Calu3 (cell line): ENCODE measurements at regions not wholly inside any gene's neighbourhood (a gene's known extent, or its start where the extent isn't known, plus 50 kb on each side); places are given as distances from the start of the nearest gene placed in this dataset.
"Not testable (repeated sequence)": the region's sequence is repeated elsewhere in the genome, so short reads cannot be mapped to it uniquely, and the experiment has no call there.

ENCODE experiments used
- BruUV-seq: library from RNA; stranded (reverse); fragments of 400-500 nt; replicated peaks from 2 replicates; lab custom pipeline; 2021; lab: Mats Ljungman, UMichigan
- CTCF ChIA-PET: fragments of 300-600 bp; sonication (Branson Sonifier 250); formaldehyde crosslinking; loops from one replicate; lab custom pipeline; 2022; ENCODE audit warnings: antibody characterized with exemption; lab: Charles Lee
- DNase-seq: peaks from one replicate; pipeline ENCODE4 v3.0.0; 2022
- H3K27ac Mint-ChIP-seq: one replicate; pipeline ENCODE4 v1.8.0; 2022; ENCODE audit warnings: mixed read lengths; ENCODE audit not compliant: unreplicated experiment
- H3K27me3 Mint-ChIP-seq: one replicate; pipeline ENCODE4 v1.8.0; 2022; ENCODE audit warnings: mixed read lengths; ENCODE audit not compliant: unreplicated experiment
- H3K36me3 Mint-ChIP-seq: one replicate; pipeline ENCODE4 v1.8.0; 2022; ENCODE audit warnings: mild to moderate bottlenecking, moderate library complexity, mixed read lengths; ENCODE audit not compliant: insufficient read depth, unreplicated experiment
- H3K4me1 Mint-ChIP-seq: one replicate; pipeline ENCODE4 v1.8.0; 2022; ENCODE audit warnings: mild to moderate bottlenecking, low read depth, mixed read lengths; ENCODE audit not compliant: unreplicated experiment
- H3K4me3 Mint-ChIP-seq: one replicate; pipeline ENCODE4 v1.8.0; 2022; ENCODE audit warnings: mild to moderate bottlenecking, low read depth, moderate library complexity, mixed read lengths; ENCODE audit not compliant: unreplicated experiment
- H3K9me3 Mint-ChIP-seq: one replicate; pipeline ENCODE4 v1.8.0; 2022; ENCODE audit warnings: low read depth, mixed read lengths; ENCODE audit not compliant: unreplicated experiment
- intact Hi-C: fragments of 100-400 bp; cut with micrococcal nuclease; formaldehyde crosslinking; loops from one replicate; pipeline ENCODE4 v1.10.0; 2022; ENCODE audit not compliant: unreplicated experiment
- TF ChIP-seq, protein P1 (sequence below): fragments of 200-600 bp; IDR thresholded peaks from one replicate; pipeline ENCODE4 v1.8.0; 2022; ENCODE audit warnings: antibody characterized with exemption; ENCODE audit not compliant: unreplicated experiment

DNA sequence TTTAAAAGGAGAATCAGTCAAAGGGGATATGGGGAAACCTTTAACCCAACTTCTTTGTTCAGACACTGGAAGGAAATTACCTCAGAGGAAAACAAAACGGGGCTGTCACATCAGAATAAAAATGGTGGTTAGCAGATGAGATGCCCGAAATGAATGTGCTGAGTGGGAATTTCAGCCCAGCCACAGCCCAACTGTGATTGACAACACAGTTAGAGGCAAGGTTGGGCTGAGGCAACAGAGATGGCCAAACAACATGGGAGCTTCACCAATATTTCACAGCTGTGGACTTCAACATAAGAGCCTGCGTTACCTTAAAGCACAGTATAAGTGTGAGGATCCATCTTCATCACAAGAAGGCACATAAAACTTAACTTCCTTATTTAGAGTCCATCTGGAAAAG, 133.5 kb upstream of the PTPRZ1 start:
- Mint-ChIP-seq H3K36me3 (peaks cover 9% of the 10 kb centered on the region), H3K27ac (no peak overlapping the region), H3K4me3 (no peak overlapping the region), H3K9me3 (no peaks in the 10 kb centered on the region), H3K4me1 (peaks cover 25% of the 10 kb centered on the region), H3K27me3 (no peaks in the 10 kb centered on the region)
- CTCF ChIA-PET: interaction anchor here (0.7 kb wide), 1 partner anchor 1545 kb away, joined by 3 read pairs; no protein-coding TSS in a partner anchor
- TF ChIP-seq, protein P1, sequence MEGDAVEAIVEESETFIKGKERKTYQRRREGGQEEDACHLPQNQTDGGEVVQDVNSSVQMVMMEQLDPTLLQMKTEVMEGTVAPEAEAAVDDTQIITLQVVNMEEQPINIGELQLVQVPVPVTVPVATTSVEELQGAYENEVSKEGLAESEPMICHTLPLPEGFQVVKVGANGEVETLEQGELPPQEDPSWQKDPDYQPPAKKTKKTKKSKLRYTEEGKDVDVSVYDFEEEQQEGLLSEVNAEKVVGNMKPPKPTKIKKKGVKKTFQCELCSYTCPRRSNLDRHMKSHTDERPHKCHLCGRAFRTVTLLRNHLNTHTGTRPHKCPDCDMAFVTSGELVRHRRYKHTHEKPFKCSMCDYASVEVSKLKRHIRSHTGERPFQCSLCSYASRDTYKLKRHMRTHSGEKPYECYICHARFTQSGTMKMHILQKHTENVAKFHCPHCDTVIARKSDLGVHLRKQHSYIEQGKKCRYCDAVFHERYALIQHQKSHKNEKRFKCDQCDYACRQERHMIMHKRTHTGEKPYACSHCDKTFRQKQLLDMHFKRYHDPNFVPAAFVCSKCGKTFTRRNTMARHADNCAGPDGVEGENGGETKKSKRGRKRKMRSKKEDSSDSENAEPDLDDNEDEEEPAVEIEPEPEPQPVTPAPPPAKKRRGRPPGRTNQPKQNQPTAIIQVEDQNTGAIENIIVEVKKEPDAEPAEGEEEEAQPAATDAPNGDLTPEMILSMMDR: no peak
- intact Hi-C loops: no loop called here
- no peak for DNase-seq
- no TSS peak for BruUV-seq

DNA sequence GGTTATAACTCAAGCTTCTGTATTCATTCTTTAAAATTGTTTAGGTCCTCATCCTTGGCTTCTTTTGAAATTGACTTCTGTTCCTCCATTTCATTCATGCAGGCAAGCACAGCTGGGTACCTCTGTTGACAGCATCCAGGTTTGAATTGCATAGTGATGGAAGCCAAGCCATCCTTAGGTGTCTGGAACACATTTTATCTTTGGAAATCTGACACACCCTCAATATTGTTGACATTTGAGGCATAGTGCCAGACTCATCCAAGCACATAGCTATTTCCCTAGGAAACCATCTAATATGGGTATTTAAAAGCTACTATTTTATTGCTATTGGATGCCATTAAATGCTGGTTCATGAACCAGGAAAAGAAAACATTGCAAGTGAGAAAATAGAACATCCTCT, 142.1 kb upstream of the PTPRZ1 start:
- TF ChIP-seq, protein P1: no peak
- no peak overlapping the region for H3K4me3 Mint-ChIP-seq
- H3K9me3 Mint-ChIP-seq: peaks cover 13% of the 10 kb centered on the region
- DNase-seq: no peak
- H3K27me3 Mint-ChIP-seq: no peaks in the 10 kb centered on the region
- intact Hi-C loops: no loop called here
- H3K36me3 Mint-ChIP-seq: no peaks in the 10 kb centered on the region
- no TSS peak for BruUV-seq
- H3K27ac Mint-ChIP-seq: no peak overlapping the region
- CTCF ChIA-PET: interaction anchor here (1.3 kb wide), 1 partner anchor 16 kb away, joined by 3 read pairs; no protein-coding TSS in a partner anchor
- no peaks in the 10 kb centered on the region for H3K4me1 Mint-ChIP-seq

DNA sequence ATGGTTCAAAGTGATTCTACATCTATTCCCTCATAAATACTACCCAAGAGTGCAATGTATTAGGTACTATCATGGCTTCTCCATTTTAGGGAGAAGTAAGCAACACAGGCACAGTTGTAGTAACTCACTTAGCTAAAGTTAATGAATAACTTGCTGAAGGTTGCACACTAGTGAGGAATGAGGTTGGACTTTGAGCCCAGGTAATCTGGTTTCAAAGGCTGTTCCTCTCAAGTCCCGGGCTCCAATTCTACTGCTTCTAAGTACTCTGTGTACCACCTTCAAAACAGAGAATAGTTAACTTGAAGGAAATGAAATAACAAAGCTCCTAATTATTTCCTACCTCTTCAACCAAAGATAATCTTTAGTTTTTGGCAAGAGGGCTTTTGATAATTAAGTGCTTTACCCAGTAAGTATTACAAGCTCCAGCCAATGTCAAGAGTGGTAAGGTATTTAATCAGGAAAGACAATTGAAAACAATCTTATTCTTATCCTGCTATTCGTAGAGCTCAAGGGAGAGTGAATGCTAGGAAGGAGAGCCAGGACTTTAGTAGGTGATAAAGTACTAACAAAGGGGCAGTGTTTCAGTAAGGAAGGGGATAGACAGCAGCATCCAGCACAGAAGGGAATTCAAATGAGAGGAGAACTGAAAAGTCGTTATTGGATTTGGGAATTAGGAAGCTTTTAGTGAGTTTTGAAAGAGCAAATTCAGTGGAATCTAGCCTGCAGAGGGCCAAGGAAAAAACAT, 158.2 kb upstream of the PTPRZ1 start:
- no TSS peak for BruUV-seq
- Mint-ChIP-seq H3K27me3 (no peaks in the 10 kb centered on the region), H3K36me3 (peaks cover 5% of the 10 kb centered on the region), H3K9me3 (peaks cover 6% of the 10 kb centered on the region), H3K27ac (peak overlapping the region; percentile 91), H3K4me3 (peak overlapping the region; percentile 64), H3K4me1 (peaks cover 27% of the 10 kb centered on the region)
- TF ChIP-seq, protein P1: no peak
- intact Hi-C loops: loop anchor here (1.0 to 10.0 kb wide), 2 partner anchors 30 to 110 kb away; no protein-coding TSS in a partner anchor
- DNase-seq: peak; percentile 67
- CTCF ChIA-PET: interaction anchor here (0.8 to 1.9 kb wide), 6 partner anchors 9 to 280 kb away, joined by 3 to 15 read pairs (median 4); no protein-coding TSS in a partner anchor

DNA sequence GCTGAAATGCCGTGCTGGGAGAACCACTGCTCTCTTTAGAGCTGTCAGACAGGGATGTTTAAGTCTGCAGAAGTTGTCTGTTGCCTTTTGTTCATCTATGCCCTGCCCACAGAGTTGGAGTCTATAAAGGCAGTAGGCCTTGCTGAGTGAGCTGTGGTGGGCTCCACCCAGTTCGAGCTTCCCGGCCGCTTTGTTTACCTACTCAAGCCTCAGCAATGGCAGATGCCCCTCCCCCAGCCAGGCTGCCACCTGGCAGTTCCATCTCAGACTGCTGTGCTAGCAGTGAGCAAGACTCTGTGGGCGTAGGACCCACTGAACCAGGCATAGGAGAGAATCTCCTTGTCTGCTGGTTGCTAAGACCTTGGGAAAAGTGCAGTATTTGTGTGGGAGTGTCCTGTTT, 160.0 kb upstream of the PTPRZ1 start:
- H3K36me3 Mint-ChIP-seq, CTCF ChIA-PET, BruUV-seq, H3K9me3 Mint-ChIP-seq, DNase-seq, H3K27ac Mint-ChIP-seq, H3K4me3 Mint-ChIP-seq, H3K27me3 Mint-ChIP-seq: not testable (repeated sequence)
- intact Hi-C loops: loop anchor here (10.0 kb wide), 1 partner anchor 108 kb away; no protein-coding TSS in a partner anchor
- H3K4me1 Mint-ChIP-seq: peaks cover 18% of the 10 kb centered on the region
